ENCODE measurements at regions not wholly inside any gene's neighbourhood (a gene's known extent, or its start where the extent isn't known, plus 50 kb on each side); places are given as distances from the start of the nearest gene placed in this dataset.

GRCh38 chr14:75366963-75367362 lies 60.9 kb upstream of the JDP2 start:
- TF ChIP-seq, protein P1, sequence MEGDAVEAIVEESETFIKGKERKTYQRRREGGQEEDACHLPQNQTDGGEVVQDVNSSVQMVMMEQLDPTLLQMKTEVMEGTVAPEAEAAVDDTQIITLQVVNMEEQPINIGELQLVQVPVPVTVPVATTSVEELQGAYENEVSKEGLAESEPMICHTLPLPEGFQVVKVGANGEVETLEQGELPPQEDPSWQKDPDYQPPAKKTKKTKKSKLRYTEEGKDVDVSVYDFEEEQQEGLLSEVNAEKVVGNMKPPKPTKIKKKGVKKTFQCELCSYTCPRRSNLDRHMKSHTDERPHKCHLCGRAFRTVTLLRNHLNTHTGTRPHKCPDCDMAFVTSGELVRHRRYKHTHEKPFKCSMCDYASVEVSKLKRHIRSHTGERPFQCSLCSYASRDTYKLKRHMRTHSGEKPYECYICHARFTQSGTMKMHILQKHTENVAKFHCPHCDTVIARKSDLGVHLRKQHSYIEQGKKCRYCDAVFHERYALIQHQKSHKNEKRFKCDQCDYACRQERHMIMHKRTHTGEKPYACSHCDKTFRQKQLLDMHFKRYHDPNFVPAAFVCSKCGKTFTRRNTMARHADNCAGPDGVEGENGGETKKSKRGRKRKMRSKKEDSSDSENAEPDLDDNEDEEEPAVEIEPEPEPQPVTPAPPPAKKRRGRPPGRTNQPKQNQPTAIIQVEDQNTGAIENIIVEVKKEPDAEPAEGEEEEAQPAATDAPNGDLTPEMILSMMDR (IDR thresholded peaks at IDR 0.05; ENCODE audit: low read depth, low read length) = no peak
- no peak for TF ChIP-seq MYC (IDR thresholded peaks at IDR 0.05; ENCODE audit: low read depth, low read length)
